ENCODE measurements at regions not wholly inside any gene's neighbourhood (a gene's known extent, or its start where the extent isn't known, plus 50 kb on each side); places are given as distances from the start of the nearest gene placed in this dataset.
"Not testable (repeated sequence)": the region's sequence is repeated elsewhere in the genome, so short reads cannot be mapped to it uniquely, and the experiment has no call there.

- DNase-seq = no peak
These were observed 70.6 kb downstream of the SMPDL3A start for GRCh38 chr6:122859676-122860075.

GRCh38 chr6:122861594-122861993, 72.5 kb downstream of the SMPDL3A start:
- no peak for DNase-seq

GRCh38 chr6:122868137-122868536, 79.1 kb downstream of the SMPDL3A start:
- no peak for DNase-seq

- peak; percentile 82 to 87 for DNase-seq
These were observed 80.5 kb downstream of the SMPDL3A start for GRCh38 chr6:122869437-122870024.

GRCh38 chr6:122871079-122871478, 82.0 kb downstream of the SMPDL3A start:
- DNase-seq = no peak

- DNase-seq = no peak
These were observed 83.3 kb downstream of the SMPDL3A start for GRCh38 chr6:122872311-122872710.

GRCh38 chr6:122877302-122877701, 88.2 kb downstream of the SMPDL3A start:
- no peak for DNase-seq

GRCh38 chr6:122878796-122879195, 89.7 kb downstream of the SMPDL3A start:
- peak; percentile 14 to 21 for DNase-seq

GRCh38 chr6:122886481-122886880, 97.4 kb downstream of the SMPDL3A start:
- no peak for DNase-seq

GRCh38 chr6:122887941-122888340, 98.9 kb downstream of the SMPDL3A start:
- DNase-seq = no peak

- DNase-seq = not testable (repeated sequence)
These were observed 99.6 kb downstream of the SMPDL3A start for GRCh38 chr6:122888680-122889079.

- no peak for DNase-seq
These were observed 101.2 kb downstream of the SMPDL3A start for GRCh38 chr6:122890250-122890649.

- no peak for DNase-seq
These were observed 101.2 kb upstream of the CLVS2 start for GRCh38 chr6:122894791-122895190.

GRCh38 chr6:122902326-122902725, 93.7 kb upstream of the CLVS2 start:
- no peak for DNase-seq

- no peak for DNase-seq
These were observed 92.6 kb upstream of the CLVS2 start for GRCh38 chr6:122903266-122903915.

- DNase-seq = no peak
These were observed 91.9 kb upstream of the CLVS2 start for GRCh38 chr6:122904166-122904565.

GRCh38 chr6:122913558-122913957, 82.5 kb upstream of the CLVS2 start:
- DNase-seq = no peak

GRCh38 chr6:122918714-122919113, 77.3 kb upstream of the CLVS2 start:
- no peak for DNase-seq

GRCh38 chr6:122930252-122931180, 65.5 kb upstream of the CLVS2 start:
- no peak for DNase-seq

GRCh38 chr6:122931916-122932315, 64.1 kb upstream of the CLVS2 start:
- peak in 1 of 2 experiments; percentile 6 for DNase-seq

- DNase-seq = not testable (repeated sequence)
These were observed 51.1 kb upstream of the CLVS2 start for GRCh38 chr6:122944936-122945335.
